ENCODE measurements at regions not wholly inside any gene's neighbourhood (a gene's known extent, or its start where the extent isn't known, plus 50 kb on each side); places are given as distances from the start of the nearest gene placed in this dataset.
"Not testable (repeated sequence)": the region's sequence is repeated elsewhere in the genome, so short reads cannot be mapped to it uniquely, and the experiment has no call there.

DNA sequence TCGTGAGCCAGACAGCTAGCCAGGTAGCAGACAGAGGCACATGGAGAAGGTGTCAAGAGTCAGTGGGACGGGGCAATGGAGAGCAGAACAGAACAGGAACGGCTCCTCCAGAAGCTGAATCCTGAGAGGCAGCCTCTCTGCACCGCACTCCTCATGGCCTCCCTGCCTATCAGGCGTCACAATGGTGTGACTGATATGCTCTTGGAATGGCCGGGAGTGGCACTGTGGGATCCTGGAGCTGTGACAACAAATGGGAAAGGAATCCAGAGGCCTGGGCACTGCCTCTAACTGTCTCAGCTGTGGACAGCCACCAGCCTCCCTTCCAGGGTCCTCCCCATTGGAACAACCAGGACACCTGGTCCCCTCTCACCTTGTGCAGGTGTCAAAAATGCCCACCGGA is 89.1 kb upstream of the ID2 start:
- DNase-seq, result no peak

DNA sequence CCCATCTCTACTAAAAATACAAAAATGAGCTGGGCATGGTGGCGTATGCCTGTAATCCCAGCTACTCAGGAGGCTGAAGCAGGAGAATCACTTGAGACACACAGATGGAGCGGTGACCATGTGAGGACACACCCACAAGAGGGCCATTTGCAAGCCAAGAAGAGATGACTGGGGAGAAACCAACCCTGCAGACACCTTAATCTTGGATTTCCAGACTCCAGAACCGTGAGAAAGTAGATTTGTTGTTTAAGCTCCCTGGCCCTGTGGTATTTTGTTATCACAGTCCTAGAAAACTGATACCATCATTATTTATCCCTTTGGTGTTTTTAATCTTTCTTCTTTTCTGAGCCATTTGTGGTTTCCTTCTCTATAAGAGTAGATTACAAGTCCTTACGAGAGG is 88.6 kb upstream of the ID2 start:
- no peak for DNase-seq

DNA sequence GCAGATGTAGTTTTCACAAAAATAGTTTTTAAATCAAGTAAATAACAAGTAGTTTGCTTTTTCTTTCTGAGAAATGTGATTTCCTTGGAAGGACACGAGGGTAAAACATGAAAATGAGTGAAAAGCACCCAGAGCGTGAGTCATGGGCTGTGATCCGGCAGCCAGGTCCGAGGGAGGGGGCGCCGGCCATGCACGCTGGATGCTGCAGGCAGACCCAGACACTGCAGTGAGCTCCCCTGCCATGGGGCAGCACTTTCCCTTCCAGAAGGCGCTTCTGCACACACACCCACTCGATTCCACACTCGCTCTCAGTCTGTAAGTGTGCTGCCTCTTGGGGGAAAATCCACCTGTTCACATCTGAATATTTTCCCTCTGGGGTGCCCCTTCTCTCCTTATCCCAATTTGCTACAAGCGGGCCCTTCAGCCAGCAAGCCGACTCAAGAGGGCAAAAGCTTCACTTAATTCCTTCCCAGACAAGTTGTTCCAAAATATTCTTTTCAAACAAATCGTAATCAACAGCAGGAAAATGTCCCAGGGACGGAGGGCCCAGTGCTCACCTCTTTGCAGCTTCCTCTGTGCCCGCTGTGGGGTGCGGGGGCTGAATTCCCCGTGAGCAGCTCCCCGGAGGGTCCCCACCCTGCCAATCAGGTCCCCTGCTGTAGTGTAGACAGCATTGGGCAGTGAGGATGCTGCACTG is 87.0 kb upstream of the ID2 start:
- no peak for DNase-seq

DNA sequence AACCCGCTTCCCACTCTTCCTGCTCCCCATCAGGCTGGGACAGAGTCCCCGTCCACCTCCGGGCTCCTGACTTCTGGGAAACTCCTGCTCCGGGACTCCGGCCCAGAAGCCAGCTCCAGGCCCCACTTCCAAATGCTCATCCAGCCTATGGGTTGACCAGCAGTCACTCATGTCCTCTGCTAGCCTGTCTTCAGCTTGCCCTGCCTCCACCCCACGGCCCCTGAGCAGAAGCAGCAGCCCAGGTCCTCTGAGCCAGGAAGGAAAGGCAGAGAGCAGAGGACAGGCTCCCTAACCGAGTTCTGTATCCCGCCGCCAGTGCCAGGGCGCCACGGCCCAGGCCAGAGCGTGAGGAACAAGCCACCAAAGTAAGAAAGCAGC is 86.4 kb upstream of the ID2 start:
- DNase-seq, result no peak

DNA sequence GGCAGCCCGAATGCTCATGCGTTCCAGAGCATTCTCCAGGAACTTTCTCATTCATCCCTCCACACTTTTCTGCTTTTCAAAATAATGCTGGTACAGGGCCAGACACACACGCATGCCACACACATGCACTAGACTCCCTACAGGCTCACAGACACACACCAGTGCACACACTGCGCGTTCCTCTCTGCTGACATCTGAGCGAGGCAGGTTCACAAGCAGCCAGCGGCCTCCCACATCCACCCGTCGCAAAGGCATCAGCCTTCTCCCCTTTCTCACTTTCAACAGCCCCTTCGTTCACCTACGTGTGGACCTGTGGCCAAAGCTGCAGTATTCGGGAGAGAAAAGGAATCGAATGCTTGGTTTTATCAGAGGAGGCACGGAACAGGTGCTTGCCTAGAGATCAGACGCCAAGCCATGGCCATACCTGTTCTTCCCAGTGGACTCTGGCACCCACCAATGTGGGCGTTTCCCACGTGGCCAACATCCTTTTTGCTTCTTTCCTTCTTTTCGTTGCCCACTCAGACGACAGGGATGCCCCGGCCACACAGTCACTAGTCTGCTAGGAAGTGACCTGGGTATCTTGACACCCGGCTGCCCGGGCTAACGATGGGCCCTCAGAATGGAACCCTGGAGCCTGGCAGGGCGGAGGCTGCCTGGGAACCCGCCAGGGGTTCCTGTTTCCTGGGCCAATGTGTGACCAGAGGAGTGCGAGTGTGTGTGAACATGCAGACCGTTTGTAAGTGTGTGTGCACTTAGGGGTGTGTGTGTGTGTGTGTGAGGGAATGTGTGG is 85.8 kb upstream of the ID2 start:
- no peak for DNase-seq

DNA sequence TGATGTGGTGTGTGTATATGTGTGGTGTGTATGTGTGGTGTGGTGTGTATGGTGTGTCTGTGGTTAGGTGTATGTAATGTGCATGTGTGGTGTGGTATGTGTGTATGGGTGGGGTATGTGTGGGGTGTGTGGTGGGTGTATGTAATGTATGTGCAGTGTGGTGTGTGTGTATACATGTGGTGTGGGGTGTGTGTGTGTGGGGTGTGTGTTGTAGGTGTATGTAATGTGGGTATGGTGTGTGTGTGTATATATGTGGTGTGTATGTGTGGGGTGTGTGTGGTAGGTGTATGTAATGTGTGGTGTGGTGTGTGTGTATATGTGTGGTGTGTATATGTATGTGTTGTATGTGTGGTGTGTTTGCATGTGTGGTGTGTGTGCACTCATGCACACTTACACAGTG is 84.8 kb upstream of the ID2 start:
- DNase-seq, result no peak

DNA sequence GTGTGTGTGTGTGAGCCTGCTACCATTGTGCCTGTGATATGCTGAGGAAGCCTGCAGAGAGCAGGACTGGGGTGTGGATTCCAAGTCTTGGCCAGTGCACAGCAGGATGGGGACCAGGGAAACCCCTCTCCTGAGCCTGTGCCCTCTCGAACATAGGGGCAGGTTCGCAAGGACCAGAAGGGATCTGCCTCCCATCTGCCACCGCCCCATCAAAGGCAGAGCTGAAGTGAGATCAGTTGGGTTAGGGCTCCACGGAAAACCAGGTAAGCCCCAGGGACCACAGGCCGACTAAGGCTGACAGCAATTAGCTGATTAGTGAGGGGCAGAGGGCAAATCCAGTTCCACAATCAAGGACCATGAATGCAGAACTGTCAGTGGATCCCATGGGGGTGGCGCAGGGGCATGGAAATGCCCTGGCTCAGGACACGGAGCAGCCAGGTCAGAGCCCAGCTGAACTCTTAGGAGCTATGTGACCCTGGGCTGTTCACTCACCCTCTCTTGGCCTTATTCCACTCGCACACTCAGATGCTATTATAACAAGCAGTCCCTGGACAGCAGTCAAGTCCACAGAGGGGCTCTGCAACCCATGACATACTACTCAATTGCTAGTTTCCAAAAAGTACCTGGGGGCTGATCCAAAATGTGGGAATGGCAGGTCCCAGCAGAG is 84.2 kb upstream of the ID2 start:
- DNase-seq, result no peak

DNA sequence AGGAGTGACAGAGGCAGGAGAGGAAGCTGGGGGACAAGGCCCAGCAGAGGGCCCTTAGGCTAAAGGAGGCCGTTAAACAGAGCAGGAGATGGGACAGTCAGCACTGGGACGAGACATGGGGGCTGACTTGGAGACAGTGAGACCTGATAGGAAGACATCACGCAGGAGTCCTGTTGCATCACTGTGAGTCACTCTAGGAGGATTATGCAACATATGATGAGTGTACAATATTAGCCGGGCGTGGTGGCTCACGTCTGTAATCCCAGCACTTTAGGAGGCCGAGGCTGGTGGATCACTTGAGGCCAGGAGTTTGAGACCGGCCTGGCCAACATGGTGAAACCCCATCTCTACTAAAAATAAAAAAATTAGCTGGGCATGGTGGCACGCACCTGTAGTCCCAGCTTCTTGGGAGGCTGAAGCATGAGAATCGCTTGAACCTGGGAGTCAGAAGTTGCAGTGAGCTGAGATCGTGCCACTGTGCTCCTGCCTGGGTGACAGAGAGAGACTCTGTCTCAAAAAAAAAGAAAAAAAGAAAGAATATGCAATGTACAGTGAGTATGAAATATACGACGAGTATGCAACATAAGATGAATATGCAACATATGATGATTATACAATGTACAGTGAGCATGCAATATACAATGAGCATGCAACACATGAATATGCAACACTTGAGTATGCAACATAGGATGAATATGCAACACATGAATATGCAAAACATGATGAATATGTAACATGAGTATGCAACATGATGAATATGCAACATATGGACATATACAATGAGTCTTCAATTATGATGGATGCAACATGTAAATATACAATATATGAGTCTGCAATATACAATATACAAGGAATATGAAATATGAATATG is 83.3 kb upstream of the ID2 start:
- no peak for DNase-seq

DNA sequence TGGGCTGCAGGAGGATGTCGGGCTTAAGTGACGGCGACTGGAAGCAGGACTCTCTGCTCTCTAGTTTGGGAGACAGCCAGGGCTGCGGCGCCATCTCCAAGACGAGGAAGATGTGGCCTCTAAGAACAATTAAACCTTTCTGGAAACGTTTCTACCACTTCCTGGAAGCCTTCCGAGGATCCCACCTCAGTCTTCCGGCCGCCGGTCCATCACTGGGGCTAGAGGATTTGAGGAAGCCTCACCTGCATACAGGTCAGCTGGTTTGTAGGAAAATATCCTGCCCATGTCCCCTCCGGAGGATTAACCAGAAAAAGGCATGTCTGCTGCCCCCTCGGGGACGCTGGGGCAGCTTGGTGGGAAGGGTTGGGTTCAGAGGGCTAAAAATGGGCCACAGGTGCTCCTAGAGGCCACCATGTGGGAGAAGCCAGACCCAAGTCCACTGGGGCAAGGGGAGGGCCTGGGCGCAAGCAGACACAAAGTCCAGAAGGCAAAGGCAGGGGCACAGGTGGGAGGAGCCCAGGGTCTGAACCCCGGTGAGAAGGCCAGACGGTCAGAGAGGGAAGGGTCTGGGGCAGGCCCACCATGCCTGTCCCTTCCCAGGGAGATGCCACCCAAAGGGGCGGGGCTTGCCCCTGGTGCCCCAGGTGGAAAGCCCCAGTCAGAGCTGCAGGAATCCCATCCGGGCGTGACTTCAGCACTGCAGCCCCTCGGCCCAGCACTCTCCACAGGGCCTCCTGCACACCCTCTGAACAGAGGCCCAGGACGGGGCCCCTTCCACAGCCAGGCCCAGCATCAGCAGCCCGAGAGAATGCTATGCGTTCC is 82.2 kb upstream of the ID2 start:
- no peak for DNase-seq

DNA sequence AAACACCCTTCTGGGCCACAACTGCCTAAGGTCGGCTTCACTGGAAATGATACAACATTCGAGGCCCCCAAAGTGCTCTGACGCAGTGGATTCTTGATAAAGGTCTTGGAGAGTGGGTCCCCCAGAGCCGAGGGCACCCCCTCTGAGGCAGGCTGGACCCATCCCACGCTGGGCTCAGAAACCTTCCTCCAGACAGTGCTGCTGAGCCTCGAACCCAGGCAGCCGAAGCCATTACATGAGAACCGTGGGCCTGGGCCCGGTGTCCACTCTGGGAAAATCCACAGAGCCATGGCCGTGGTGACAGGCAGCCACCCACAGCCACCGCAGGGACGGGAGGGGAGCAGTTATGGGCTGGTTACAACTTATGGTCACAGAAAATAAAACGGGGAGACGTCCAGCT is 81.4 kb upstream of the ID2 start:
- DNase-seq, result no peak

DNA sequence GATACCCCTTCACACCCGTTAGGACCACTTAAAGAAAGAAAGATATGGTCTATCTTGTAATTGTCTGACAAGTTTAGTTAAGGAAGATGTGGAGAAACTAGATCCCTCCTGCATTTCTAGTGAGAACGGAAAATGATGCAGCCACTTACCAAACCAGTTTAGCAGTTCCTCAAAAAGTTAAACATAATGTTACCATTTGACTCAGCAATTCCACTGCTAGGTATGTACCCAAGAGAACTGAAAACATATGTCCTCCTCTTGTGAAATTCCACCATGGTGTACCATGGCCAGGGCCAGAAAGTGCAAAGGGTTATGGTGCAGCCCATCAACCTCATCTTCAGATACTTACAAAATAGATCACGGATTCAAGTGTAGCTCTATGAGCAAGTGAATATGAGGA is 79.0 kb upstream of the ID2 start:
- DNase-seq, result no peak

DNA sequence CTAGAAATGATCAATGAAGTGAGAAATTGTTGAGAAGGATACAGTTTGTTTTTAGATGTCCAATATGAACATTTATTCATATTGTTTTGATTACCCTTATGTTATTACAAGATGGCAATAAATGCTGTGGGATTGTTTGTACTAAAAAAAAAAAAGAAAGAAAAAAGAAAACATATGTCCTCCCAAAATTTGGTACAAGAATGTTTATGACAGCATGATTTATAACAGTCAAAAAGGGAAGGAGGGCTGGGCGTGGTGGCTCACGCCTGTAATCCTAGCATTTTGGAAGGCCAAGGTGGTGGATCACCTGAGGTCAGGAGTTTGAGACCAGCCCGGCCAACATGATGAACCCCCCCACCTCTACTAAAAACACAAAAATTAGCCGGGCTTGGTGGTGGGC is 78.5 kb upstream of the ID2 start:
- not testable (repeated sequence) for DNase-seq

DNA sequence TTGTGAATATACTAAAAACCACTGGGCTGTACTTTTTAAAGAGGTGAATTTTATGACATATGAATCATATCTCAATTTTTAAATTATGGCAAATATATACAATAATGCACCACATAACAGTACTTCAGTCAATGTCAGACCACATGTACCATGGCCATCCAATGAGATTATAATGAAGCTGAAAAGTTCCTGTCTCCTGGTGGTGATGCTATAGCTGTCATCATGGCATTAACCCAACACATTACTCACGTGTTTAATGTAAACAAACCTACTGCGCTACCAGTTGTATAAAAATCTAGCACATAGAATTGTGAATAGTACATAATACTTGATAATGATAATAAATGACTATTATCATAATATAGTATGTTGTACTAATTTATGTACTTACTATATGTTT is 77.6 kb upstream of the ID2 start:
- DNase-seq, result no peak

DNA sequence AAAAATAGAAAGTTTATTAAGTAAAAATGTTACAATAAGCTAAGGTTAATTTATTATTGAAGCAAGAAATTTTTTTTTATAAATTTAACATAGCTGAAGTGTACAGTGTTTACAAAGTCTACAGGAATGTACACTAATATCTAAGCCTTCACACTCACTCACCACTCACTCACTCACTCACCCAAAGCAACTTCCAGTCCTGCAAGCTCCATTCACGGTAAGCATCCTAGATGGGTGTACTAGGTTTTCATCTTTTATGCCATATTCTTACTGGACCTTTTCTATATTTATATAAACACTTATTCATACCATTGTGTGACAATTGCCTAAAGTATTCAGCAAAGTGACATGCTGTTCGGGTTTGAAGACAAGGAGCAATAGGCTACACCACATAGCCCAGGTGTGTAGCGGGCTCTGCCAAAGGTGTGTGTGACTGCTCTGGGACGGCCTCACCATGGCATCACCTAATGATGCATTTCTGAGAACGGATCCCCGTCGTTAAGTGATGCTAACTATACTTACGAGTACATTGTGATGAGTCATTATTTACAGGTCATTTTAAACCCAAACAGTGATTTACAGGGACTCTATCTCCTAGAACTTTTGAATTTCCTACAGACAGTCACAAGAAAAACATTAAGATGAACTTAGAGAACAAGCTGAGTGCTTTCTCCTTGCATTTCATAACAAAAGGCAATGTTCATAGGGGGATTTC is 76.3 kb upstream of the ID2 start:
- DNase-seq, result no peak

DNA sequence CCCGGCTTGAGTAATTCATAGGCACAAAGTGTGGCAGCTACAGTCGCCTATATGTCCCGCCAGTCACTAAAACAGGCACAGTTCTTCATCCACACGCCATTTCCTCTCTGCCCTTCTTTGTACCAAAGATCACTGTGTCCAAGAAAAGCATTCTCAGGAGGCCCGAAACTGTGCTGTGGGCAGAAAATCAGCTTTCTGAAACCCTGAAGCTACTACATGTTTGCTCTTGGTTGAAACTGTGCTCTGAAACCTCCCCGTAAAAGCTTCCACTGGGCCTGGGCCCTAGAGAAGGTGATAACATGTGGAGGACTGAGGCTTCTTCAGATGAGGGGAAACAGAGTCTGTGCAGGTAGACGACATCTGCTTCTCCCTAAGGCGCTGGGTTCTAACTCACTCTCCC is 75.6 kb upstream of the ID2 start:
- no peak for DNase-seq

DNA sequence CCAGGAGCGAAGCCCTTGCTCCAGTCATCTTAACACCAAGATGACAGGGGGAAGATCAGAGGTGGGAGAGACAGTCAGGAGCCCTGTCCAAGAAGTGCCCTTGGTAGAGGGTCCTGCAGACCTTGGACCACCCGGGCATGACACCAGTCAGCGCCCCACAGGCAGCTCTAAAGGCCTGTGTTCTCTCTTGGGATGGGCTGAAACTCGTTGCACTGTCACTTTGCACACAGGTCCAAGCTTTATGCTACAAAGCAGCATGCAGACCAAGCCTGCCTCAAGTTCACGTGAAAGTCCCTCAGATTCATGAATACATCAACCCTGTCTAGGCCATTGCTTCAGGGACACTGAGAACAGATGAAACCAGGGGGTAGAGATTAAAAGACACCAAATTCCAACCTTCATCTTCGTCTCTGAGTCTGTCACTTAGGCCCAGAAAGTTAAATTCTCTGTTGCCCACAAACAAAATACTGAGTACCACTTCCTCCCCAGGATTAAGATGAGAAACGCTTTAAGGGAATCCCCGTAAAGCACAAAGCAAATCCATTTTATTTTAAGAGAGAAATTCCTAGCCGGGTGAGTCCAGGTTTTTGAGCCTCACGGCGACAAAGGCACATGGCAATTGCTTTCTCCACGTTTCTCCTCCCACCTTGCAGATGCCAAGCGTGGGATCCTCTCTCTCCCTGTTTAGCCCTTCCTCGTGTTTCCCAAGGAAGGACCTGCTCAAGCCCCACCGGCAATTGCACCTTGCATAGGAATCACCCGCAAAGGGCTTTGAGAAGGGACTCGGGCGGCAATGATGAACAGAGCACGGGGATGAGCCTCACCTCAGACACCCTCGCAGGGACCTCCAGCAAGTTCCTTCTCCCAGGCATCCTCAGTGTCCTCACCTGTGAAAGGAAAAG is 75.0 kb upstream of the ID2 start:
- no peak for DNase-seq

DNA sequence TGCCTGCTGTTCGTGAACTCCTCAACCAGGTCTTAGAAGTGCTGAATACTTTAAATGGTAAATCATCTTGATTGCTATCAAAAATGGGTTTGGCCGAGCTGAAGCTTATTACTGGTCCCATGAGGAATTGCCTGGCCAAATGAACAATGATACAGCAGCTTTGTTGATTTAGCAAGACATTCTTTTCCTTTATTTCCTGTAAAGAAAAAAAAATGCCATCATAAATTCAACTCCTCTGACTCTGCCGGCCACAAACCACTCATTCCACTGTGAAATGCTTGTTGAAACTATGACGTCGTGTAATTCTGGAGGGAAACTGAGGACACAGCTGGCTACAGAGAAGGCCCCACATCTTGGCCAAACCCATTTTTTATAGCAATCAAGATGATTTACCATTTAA is 74.2 kb upstream of the ID2 start:
- DNase-seq, result no peak

DNA sequence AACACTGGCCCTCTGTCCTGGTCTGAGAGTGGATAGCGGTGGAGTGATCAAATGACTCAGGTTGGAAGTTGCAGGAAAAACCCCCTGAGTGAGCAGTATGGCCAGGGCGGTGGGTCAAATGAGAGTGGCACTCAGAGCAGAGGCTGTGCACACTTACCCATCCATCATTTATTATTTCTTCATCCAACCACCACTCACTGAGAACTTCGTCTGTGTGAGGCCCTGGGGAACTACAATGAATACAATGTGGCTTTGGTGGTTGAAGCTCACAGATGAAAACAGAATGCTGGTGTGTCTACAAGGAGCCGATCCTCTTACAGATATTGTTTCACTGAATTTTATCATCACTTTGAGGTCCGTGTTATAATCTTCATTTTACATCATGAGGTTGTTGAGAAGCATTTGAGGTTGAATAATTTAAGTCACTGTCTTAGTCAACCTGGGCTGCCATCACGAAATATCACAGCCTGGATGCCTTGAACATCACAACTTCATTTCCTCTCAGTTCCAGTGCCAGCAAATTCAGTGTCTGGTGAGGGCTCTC is 73.4 kb upstream of the ID2 start:
- no peak for DNase-seq

DNA sequence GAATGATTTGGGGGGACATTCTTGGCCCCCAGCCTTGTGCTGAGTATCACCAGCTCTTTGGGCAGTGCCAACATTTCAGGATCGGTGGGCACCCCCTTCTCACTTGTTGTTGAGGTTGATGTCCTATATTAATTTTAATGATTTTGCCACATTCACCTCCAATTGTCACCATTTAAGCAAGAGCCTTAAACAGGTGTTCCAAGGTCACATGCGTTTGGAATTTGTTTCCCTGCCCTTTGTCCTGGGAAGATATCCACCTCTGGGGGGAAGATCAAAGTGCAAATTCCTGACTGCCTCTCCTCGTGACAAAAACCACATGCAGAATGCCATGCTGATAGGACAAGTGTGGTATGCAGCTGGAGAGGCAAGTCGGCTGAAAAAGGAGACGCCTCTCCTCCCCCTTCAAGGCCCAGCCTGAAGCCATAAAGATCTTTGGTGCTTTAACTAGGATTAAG is 72.5 kb upstream of the ID2 start:
- DNase-seq, result no peak

DNA sequence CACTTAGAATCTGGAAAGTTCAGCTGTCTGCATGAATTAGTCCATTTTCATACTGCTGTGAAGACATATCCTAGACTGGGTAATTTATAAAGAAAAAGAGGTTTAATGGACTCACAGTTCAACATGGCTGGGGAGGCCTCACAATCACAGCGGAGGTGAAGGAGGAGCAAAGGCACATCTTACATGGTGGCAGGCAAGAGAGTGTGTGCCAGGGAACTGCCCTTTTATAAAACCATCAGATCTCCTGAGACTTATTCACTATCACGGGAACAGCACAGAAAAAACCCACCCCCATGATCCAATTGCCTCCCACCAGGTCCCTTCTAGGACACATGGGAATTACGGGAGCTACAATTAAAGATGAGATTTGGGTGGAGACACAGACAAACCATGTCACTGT is 71.1 kb upstream of the ID2 start:
- DNase-seq, result not testable (repeated sequence)
